ENCODE measurements at regions not wholly inside any gene's neighbourhood (a gene's known extent, or its start where the extent isn't known, plus 50 kb on each side); places are given as distances from the start of the nearest gene placed in this dataset.

DNA sequence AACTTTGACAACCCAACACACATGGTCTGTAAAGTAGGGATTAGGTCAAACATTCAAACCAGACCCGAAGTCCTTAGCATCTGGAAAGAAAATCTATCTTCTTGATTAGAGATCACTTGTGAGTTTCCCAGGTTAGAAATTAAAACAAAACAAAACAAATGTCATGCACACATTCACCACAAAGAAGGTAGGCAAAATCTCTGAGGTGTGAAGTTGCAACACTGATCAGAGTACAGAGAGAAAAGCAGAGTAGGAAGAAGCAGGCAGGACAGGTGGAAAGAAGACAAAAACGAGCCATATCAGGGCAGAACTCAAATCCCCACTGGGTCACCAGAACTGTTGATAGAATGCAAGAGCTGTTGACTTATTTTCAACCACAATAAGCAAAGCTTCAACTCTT is 102.8 kb upstream of the THSD7A start:
- TF ChIP-seq EZH2 (optimal IDR thresholded peaks at IDR 0.05; ENCODE audit: low read depth, low read length) = no peak
- TF ChIP-seq, protein P1, sequence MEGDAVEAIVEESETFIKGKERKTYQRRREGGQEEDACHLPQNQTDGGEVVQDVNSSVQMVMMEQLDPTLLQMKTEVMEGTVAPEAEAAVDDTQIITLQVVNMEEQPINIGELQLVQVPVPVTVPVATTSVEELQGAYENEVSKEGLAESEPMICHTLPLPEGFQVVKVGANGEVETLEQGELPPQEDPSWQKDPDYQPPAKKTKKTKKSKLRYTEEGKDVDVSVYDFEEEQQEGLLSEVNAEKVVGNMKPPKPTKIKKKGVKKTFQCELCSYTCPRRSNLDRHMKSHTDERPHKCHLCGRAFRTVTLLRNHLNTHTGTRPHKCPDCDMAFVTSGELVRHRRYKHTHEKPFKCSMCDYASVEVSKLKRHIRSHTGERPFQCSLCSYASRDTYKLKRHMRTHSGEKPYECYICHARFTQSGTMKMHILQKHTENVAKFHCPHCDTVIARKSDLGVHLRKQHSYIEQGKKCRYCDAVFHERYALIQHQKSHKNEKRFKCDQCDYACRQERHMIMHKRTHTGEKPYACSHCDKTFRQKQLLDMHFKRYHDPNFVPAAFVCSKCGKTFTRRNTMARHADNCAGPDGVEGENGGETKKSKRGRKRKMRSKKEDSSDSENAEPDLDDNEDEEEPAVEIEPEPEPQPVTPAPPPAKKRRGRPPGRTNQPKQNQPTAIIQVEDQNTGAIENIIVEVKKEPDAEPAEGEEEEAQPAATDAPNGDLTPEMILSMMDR (IDR thresholded peaks at IDR 0.05; ENCODE audit: low read length) = no peak

Measured in MM.1S (cell line).